ENCODE measurements at regions not wholly inside any gene's neighbourhood (a gene's known extent, or its start where the extent isn't known, plus 50 kb on each side); places are given as distances from the start of the nearest gene placed in this dataset.

DNA sequence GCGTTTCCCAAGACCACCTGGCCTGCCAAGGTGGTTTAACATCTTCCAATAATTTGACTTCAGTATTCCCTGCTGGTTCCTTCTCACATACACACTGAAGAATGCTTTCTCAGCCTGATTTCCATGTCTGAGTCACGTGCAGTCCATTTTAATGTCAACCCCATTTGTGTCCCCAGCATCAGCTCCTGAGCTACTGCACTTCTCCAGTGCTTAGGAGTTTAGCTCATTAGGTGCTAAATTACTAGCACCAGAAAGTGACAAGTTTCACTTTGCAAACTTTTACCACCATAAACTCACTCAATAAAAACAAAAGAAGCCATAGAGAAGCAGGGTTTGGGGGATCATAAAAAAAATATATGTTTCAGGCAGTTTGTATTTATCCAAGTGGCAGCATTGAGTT, 279.3 kb upstream of the SORCS1 start:
- ATAC-seq (ENCODE audit: low FRiP score in 2 of 2) (no peak), DNase-seq (no peak)
- Histone ChIP-seq H3K4me3 (no peak overlapping the region), H3K4me1 (no peaks in the 10 kb centered on the region), H3K27ac (no peak overlapping the region), H3K36me3 (no peaks in the 10 kb centered on the region), H3K9me3 (no peaks in the 10 kb centered on the region), H3K27me3 (no peaks in the 10 kb centered on the region)
- WGBS, 2 donors: 79 to 82% methylated on average over 2 of the region's 2 CpGs
- TF ChIP-seq EP300 (IDR thresholded peaks at IDR 0.05) (no peak), POLR2AphosphoS5 (IDR thresholded peaks at IDR 0.05) (no peak), POLR2A (IDR thresholded peaks at IDR 0.05) (no peak), CTCF (IDR thresholded peaks at IDR 0.05) (no peak)

DNA sequence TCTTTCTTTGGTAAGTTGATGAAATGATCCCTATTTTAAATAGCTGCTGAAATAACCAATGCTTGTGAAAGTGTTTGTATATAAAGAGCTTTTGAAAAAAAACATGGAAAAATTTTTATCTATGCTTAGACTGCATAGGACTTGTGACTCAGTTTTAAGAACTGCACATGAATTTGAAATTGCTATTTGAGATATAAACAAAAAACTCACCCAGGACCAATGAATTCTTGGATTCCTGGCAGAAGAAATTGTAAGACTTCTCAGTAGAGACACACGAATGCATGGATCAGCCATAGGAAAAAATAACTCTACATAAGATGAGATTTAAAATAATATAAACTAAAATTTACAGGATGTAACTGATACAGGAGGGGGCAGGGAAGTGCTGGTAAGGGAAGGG, 278.8 kb upstream of the SORCS1 start:
- no peak overlapping the region for H3K4me3 ChIP-seq
- no peaks in the 10 kb centered on the region for H3K9me3 ChIP-seq
- no peaks in the 10 kb centered on the region for H3K36me3 ChIP-seq
- ATAC-seq (ENCODE audit: low FRiP score in 2 of 2) (no peak), DNase-seq (no peak)
- TF ChIP-seq POLR2A (IDR thresholded peaks at IDR 0.05): no peak
- TF ChIP-seq CTCF (IDR thresholded peaks at IDR 0.05): no peak
- TF ChIP-seq POLR2AphosphoS5 (IDR thresholded peaks at IDR 0.05): no peak
- no peak for TF ChIP-seq EP300 (IDR thresholded peaks at IDR 0.05)
- H3K27ac ChIP-seq: no peak overlapping the region
- 0 to 37% methylated on average over 1 of the region's 1 CpG for WGBS, 2 donors
- H3K27me3 ChIP-seq: no peaks in the 10 kb centered on the region
- H3K4me1 ChIP-seq: no peaks in the 10 kb centered on the region

DNA sequence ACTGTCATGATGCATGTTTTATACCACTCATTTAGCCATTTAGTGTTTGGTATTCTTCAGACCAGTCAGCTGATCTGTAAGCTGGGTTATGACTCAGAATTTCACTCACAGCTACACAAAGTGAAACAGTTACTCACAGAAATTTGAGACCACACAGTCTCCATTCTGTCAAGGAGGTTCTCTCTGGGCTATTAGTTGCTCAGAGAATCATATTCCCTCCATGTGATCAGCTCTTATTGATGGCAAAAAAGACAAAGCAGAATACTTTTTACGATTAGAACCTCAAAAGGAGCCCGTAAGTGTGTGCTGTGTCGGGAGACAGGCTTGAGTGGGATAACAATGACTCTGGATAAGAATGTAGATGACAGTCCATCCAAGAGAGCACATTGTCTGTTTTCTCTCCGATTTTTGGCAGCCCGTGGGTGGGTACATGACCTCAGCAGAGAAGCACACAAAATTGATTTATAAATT, 277.6 kb upstream of the SORCS1 start:
- ATAC-seq (ENCODE audit: low FRiP score in 2 of 2): no peak
- 81 to 85% methylated on average over 5 of the region's 5 CpGs for WGBS, 2 donors
- no peak for TF ChIP-seq POLR2A (IDR thresholded peaks at IDR 0.05)
- TF ChIP-seq EP300 (IDR thresholded peaks at IDR 0.05): no peak
- TF ChIP-seq POLR2AphosphoS5 (IDR thresholded peaks at IDR 0.05): no peak
- no peak for TF ChIP-seq CTCF (IDR thresholded peaks at IDR 0.05)
- no peaks in the 10 kb centered on the region for H3K9me3 ChIP-seq
- H3K4me1 ChIP-seq: no peaks in the 10 kb centered on the region
- no peaks in the 10 kb centered on the region for H3K36me3 ChIP-seq
- DNase-seq: no peak
- no peak overlapping the region for H3K27ac ChIP-seq
- H3K27me3 ChIP-seq: no peaks in the 10 kb centered on the region
- H3K4me3 ChIP-seq: no peak overlapping the region

GRCh38 chr10:107440741-107441140, 276.2 kb upstream of the SORCS1 start:
- ATAC-seq (ENCODE audit: low FRiP score in 2 of 2) (no peak), DNase-seq (no peak)
- Histone ChIP-seq H3K36me3 (no peaks in the 10 kb centered on the region), H3K27ac (no peak overlapping the region), H3K4me3 (no peak overlapping the region), H3K27me3 (no peaks in the 10 kb centered on the region), H3K4me1 (no peaks in the 10 kb centered on the region), H3K9me3 (no peaks in the 10 kb centered on the region)
- 93% methylated on average over 5 of the region's 5 CpGs for WGBS, 2 donors
- TF ChIP-seq EP300 (IDR thresholded peaks at IDR 0.05): no peak
- no peak for TF ChIP-seq POLR2A (IDR thresholded peaks at IDR 0.05)

GRCh38 chr10:107437921-107438320, 273.4 kb upstream of the SORCS1 start:
- no peak for TF ChIP-seq POLR2AphosphoS5 (IDR thresholded peaks at IDR 0.05)
- TF ChIP-seq CTCF (IDR thresholded peaks at IDR 0.05): no peak
- TF ChIP-seq POLR2A (IDR thresholded peaks at IDR 0.05): no peak
- TF ChIP-seq EP300 (IDR thresholded peaks at IDR 0.05): no peak

More at GRCh38 chr10:107437921-107438320, 273.4 kb upstream of the SORCS1 start:
- no peaks in the 10 kb centered on the region for H3K4me1 ChIP-seq
- no peak overlapping the region for H3K4me3 ChIP-seq
- ATAC-seq (ENCODE audit: low FRiP score in 2 of 2) (no peak), DNase-seq (no peak)
- no peak overlapping the region for H3K27ac ChIP-seq
- H3K27me3 ChIP-seq: no peaks in the 10 kb centered on the region
- 68 to 76% methylated on average over 2 of the region's 2 CpGs for WGBS, 2 donors
- no peaks in the 10 kb centered on the region for H3K36me3 ChIP-seq
- no peaks in the 10 kb centered on the region for H3K9me3 ChIP-seq

Measured in upper lobe of left lung (tissue), 6 donors.